Tongue (tissue), 1 donor: ENCODE measurements at regions not wholly inside any gene's neighbourhood (a gene's known extent, or its start where the extent isn't known, plus 50 kb on each side); places are given as distances from the start of the nearest gene placed in this dataset.

Source experiments
- DNase-seq: peaks from one replicate; pipeline ENCODE4 v3.0.0-alpha.2; 2015

DNA sequence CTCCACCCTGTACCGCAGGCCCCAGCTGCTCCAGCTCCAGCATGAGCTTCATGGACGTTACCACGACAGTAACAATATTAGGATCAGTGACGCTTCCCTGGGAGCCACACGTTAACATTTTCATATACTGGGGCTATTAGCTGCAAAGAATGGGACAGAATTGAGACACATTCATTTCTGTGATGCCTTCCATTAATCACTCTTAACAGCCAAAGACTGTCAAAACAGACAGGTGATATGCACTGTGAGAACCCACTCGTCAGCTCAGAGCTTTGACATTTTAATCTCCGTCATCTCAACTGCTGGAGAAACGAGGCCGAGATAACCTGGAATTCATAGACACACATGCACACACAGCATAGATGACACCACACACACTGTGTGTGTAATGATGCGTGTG lies 408.4 kb upstream of the SHH start:
- DNase-seq: no peak

- no peak for DNase-seq
Measured at GRCh38 chr7:156220078-156220605, 407.9 kb upstream of the SHH start.

- DNase-seq: no peak
Measured at GRCh38 chr7:156219307-156220077, 407.2 kb upstream of the SHH start.

DNA sequence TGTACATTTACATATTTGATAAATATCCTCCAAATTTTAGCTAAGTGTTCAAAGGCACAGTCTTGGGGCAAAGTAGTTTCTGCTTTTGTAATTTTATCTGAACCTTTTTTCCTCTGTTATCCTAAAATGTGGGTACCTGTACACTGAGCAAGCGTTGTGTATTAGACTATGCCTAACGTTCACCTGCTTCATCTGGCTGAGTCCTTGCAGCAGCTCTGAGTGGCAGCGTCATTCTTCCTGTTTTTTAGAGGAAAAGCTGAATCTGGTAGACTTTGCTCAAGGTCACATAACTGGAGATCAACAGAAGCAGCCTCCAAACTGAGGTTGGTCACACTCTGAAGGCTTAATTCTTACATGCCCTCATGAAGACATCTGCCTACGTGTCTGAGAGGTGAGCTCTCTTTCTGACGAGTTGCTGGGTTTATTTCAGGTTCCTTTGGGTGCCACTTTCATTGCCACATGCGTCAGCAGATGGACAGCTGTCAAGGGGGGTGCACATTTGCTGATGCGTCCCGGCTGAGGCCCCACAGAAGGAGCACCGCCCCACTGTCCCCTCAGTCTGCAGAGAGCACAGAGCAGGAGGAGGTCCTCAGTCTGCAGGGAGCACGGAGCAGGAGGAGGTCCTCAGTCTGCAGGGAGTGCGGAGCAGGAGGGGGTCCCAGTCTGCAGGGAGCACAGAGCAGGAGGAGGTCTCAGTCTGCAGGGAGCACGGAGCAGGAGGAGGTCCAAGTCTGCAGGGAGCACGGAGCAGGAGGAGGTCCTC lies 406.5 kb upstream of the SHH start:
- DNase-seq: no peak

- no peak for DNase-seq
Measured at GRCh38 chr7:156217803-156218202, 405.5 kb upstream of the SHH start.

GRCh38 chr7:156209087-156209486 lies 396.8 kb upstream of the SHH start:
- DNase-seq: no peak

DNA sequence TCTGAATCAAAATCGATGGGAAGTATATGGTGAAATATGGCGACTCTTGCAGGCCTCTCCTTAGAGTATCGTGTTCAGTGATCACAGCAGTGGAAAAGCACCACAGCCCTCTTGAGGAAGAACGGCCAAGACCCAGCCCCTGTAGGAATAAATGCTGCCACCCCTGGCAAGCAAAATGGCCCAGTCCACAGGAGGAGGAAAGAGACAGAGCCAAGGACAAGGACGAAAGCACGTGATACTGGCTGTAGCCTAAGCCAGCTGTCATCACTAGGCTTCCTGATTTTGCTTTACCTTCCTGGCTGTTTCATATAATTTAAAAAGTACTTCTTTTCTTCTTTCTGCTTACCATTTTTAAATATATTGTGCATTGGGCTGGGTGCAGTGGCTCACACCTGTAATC lies 395.0 kb upstream of the SHH start:
- DNase-seq: no peak

DNA sequence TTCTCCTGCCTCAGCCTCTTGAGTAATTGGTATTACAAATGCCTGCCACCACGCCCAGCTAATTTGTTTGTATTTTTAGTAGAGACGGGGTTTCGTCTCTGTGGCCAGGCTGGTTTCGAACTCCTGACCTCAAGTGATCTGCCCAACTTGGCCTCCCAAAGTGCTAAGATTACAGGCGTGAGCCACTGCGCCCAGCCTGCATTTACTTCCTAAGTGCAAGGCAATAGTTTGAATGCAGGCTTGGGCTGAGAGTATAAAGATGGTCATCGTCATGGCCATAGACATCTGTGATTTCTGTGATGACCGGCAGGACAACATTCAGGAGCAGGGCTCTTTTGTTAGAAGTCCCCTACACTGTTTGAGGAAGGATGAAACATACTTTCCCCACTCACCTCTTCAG lies 393.9 kb upstream of the SHH start:
- no peak for DNase-seq

DNA sequence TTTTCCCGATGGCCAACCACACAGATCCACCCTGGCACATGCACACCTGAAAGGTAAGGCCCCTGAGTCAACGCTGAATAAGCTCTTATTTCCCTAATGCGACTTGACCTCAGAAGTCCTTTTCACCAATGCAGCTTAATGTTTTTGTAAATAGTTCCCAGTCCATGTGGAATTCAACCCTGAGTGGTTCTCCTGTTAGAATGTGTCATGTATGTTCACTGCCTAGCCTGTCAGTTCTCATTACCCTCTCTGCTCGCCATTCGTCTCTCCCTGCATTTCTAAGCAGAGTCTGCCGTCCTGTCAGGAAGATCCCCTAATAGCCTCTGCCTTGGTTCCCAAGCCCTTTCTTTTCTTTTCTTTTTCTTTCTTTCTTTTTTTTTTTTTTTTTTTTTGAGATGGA lies 392.6 kb upstream of the SHH start:
- no peak for DNase-seq

DNA sequence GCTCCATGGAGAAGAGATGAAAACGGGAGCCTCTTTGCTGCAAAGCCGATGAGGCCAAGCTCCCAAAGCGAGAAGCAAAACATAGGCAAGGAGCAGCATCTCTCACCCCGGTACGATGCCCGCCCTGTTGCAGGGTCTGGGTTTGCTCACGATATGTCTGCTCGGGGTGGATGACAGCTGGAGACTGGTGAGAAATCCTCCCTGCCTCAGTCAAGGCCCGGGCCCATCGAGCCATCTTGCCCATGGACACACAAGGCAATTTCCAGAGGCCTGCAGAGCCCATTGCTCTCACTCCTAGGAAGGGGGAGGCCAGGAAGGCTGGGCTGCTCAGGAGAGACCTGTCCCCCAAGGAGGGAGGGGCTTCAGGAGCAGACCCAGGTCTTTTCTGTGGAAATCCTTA lies 391.7 kb upstream of the SHH start:
- no peak for DNase-seq

DNA sequence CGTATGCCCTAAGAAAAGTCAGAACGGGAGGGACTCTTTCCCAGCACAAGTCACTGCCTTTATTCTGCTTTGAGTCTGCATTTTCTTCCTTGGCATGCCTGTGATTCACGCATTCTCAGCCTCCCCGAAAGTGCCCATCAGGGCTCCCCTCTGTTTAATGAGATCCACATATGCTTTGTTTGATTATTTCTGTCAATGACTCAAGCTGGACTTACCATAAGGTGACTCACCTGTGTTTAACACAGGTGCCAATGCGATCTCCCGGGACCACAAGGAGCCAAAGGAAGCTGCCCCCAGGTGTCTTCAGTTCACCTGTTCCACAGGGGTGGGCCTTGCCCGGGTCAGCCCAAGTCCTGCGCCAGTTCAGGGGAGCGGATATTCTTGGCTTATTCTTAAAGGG lies 386.0 kb upstream of the SHH start:
- DNase-seq: no peak

DNA sequence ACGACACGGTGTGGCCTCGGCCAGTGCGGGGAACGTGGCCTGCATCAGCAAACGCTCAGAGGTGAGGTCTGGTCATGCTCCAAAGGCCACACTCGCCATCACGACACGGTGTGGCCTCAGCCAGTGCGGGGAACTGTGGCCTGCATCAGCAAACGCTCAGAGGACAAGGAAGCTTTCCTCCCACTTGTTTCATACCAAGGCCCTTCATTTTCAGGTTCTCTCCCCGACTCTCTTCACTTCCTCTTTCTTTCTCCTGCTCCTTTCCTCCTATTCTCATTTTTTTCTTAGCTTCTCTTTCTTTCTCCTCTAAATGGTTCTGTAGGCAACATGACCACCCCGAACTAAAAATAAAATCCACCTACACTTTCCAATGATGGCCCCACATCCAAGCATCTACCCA lies 384.4 kb upstream of the SHH start:
- DNase-seq: no peak

DNA sequence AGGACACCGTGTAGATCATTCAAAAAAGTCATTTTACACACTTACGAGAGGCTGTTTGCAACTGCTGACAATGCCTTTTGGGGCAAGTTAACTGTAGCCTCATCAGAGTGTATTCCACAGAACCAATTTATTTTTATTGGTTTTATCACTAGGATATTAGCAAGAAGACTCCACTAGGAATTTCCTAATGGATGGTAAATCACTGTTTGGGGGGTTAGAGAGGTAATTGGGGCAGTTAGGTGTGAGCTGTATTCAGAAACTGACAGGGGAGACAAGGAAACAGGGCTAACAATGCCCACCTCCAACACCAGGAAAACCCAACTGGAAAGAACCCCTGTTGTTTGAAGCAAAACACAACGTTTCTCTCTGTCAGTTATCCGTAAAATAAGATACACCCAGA lies 383.0 kb upstream of the SHH start:
- no peak for DNase-seq

GRCh38 chr7:156194813-156195212 lies 382.6 kb upstream of the SHH start:
- no peak for DNase-seq

DNA sequence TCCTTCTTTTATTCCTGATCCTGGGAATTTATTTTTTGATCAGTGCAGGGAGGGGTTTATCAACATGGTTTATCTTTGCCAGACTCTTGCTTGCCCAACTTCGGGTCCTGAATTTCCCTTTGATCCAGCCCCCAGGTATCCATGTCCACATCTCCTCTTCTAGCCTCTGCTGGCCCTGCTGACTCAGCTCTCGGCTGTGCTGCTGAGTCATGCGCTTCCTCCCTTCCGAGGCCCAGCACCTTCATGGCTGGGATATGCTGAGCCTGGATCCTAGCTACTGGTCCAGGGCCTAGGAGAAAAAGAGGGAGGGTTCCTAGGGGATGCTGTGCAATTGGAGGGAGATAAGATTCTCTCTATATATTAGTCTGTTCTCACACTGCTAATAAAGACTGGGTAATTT lies 380.7 kb upstream of the SHH start:
- DNase-seq: no peak

DNA sequence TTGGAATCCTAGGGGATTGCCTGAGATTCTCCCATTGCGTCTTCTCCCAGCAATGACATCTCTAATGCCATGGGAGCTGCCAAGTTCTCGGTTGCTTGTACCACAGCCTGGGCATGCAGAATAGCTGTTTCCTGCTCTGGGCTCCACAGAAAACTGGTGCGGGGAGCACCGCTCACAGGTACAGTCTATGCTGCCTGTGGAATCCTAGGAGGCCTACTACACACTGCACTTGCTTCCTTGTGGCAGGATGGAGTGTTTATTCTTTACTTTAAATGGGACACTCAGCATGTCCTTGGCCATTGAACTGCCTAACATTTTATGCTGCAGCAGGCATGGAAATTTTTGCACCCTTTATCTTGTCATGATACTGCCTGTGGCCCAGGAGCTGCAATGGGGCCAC lies 378.8 kb upstream of the SHH start:
- DNase-seq: no peak

GRCh38 chr7:156185076-156185475 lies 372.8 kb upstream of the SHH start:
- no peak for DNase-seq

DNA sequence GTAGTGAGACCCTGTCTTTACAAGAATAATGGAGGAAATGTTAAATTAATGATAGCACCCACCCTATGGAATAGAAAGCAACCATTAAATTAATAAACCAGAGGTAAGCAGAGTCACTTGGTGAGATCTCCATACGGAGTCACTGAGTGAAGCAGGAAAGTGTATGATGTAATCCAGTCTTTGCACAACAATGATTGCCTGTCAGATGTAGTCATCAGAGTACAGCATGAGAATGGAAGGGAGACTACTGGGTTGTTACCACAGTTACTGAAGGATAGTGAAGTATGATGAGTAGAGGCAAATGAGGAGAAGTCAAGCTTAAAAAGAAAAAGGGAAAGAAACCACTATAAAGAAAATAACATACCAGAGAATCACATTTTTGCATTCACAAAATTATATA lies 371.9 kb upstream of the SHH start:
- DNase-seq: no peak

DNA sequence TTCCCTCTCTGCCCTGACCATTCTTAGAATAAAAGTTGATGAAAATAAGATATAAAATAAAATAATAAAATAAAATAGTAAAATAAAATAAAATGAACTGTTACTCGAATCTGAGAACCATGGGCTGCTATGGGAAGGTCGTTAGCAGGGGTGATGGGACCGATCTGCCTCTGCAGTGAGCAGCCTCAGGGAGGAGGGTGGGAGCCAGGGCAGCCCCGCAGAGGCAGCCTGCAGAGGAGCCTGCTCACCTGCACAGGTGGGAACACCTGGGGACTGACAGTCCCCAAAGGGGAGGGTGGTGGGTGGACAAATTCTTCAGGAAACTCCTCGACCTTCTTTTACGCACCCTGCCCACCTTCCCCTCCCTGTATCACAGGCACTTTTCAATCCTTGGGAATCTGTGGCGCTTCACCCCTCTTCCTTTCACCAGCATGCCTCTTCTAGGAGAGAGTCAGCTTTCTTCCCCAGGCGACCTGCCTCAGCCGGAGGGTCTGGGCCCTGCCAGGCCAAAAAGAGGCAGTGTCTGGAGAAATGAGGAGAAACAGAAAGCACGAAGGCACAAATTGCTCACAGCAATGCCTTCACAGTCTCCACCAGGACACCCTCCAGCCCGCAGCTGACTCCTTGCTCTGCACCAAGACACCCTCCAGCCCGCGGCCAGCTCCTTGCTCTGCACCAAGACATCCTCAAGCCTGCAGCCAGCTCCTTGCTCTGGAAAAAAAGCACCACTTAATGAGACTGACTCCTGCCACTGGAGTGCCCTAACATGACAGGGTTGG lies 368.4 kb upstream of the SHH start:
- DNase-seq: no peak

DNA sequence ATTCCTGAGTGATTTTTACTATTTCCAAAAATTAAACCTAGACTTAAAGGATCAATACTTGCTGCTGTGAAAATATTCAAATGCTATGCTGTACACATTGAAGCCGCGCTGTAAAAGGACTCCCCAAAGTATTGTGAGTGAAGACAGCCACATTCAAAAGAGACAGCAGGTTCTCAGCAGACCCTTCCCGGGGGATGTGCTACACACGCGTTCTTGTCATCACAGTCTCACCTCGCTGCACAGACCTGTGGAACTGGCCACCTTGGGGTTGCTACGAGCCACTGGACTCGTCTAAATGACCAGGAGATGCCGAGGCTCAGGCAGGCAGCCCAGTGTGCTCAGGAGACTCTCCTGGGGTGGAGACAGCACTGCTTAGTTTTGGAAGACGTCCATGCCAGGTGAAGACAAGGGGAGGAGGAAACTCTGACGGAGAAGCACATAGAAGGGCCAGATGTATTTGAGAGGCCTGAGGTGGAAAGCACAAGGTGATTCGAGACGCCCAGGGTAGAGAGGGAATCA lies 367.7 kb upstream of the SHH start:
- DNase-seq: no peak

GRCh38 chr7:156178857-156179256 lies 366.6 kb upstream of the SHH start:
- DNase-seq: no peak

GRCh38 chr7:156178214-156178613 lies 366.0 kb upstream of the SHH start:
- DNase-seq: no peak
